ENCODE measurements at regions not wholly inside any gene's neighbourhood (a gene's known extent, or its start where the extent isn't known, plus 50 kb on each side); places are given as distances from the start of the nearest gene placed in this dataset.
A peak's percentile ranks its signal among the peaks of the same experiment; 100 is the strongest.

GRCh38 chr5:4232084-4232483 lies 636.5 kb downstream of the IRX1 start:
- no peak for DNase-seq

GRCh38 chr5:4233671-4234070 lies 638.0 kb downstream of the IRX1 start:
- no peak for DNase-seq

- no peak for DNase-seq
Observed at GRCh38 chr5:4243479-4244264, 648.0 kb downstream of the IRX1 start.

- no peak for DNase-seq
Observed at GRCh38 chr5:4244306-4244705, 648.7 kb downstream of the IRX1 start.

- DNase-seq = no peak
Observed at GRCh38 chr5:4245076-4245475, 649.4 kb downstream of the IRX1 start.

GRCh38 chr5:4245511-4245910 lies 649.9 kb downstream of the IRX1 start:
- DNase-seq = no peak

GRCh38 chr5:4246447-4246846 lies 650.8 kb downstream of the IRX1 start:
- DNase-seq = no peak

- peak; percentile 3 for DNase-seq
Observed at GRCh38 chr5:4250254-4250653, 654.6 kb downstream of the IRX1 start.

GRCh38 chr5:4252385-4252784 lies 656.8 kb downstream of the IRX1 start:
- no peak for DNase-seq

GRCh38 chr5:4254736-4255135 lies 659.1 kb downstream of the IRX1 start:
- no peak for DNase-seq

- DNase-seq = no peak
Observed at GRCh38 chr5:4255441-4255840, 659.8 kb downstream of the IRX1 start.

GRCh38 chr5:4258170-4258569 lies 662.5 kb downstream of the IRX1 start:
- no peak for DNase-seq

GRCh38 chr5:4271193-4271592 lies 675.6 kb downstream of the IRX1 start:
- no peak for DNase-seq

GRCh38 chr5:4275232-4275631 lies 679.6 kb downstream of the IRX1 start:
- DNase-seq = no peak

GRCh38 chr5:4294878-4295277 lies 699.2 kb downstream of the IRX1 start:
- DNase-seq = no peak

GRCh38 chr5:4295663-4296339 lies 700.2 kb downstream of the IRX1 start:
- peak; percentile 40 for DNase-seq

- DNase-seq = no peak
Observed at GRCh38 chr5:4306057-4306456, 710.4 kb downstream of the IRX1 start.

- DNase-seq = no peak
Observed at GRCh38 chr5:4309026-4309425, 713.4 kb downstream of the IRX1 start.

- DNase-seq = peak; percentile 66
Observed at GRCh38 chr5:4313138-4313537, 717.5 kb downstream of the IRX1 start.

- no peak for DNase-seq
Observed at GRCh38 chr5:4319478-4320128, 724.0 kb downstream of the IRX1 start.

- DNase-seq = no peak
Observed at GRCh38 chr5:4330327-4330726, 734.7 kb downstream of the IRX1 start.

GRCh38 chr5:4335078-4335477 lies 739.4 kb downstream of the IRX1 start:
- DNase-seq = no peak

GRCh38 chr5:4337519-4337918 lies 741.9 kb downstream of the IRX1 start:
- no peak for DNase-seq

- no peak for DNase-seq
Observed at GRCh38 chr5:4339949-4340348, 744.3 kb downstream of the IRX1 start.

Measured in fibroblast of skin of back (primary cell).